ENCODE measurements at regions not wholly inside any gene's neighbourhood (a gene's known extent, or its start where the extent isn't known, plus 50 kb on each side); places are given as distances from the start of the nearest gene placed in this dataset.
"Not testable (repeated sequence)": the region's sequence is repeated elsewhere in the genome, so short reads cannot be mapped to it uniquely, and the experiment has no call there.

DNA sequence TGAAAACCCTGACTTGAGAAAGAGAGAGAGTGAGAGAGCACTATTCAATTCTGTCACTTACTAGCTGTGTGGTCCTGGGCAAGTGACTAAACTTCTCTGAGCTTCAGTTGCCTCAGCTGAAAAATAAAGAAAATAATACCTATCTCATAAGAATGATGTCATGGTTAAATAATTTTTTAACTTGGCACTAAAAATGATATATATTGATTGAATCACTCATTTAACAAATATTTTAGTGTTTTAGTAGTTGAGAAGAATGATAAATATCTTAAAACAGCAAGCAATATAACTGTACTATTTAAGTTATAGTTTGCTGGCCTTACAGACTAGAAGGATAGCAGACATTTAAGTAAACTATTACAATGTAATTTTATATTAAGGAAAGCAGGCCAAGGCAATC lies 764.2 kb downstream of the DIAPH3 start:
- no peak for DNase-seq

DNA sequence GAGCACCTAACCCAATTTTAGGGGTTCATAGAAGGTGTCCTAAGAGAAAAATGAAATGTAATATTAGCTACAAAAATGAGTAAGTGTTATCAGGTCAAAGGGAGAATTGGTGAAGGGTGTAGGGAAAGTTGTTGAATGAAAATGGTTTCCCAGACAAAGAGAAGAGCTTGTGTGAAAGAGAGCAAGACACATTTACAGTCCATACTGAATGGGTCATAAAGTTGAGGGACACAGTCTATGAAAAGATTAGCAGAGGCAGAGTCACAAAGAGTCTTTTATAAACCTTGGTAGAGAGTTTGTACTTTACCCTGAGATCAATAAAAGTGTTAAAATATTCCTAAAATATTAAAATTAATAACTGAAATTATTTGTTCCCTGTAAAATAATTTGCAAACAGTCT lies 759.4 kb downstream of the DIAPH3 start:
- DNase-seq, result no peak

DNA sequence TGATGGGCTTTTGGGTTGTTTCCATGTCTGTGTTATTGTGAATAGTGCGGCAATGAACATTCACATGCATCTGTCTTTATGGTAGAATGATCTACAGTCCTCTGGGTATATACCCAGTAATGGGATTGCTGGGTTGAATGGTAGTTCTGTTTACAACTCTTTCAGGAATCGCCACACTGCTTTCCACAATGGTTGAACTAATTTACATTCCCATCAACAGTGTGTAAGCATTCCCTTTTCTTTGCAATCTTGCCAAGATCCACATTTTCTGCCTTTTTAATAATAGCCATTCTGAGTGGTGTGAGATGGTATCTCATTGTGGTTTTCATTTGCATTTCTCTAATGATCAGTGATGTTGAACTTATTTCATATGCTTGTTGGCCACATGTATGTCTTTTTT lies 756.5 kb downstream of the DIAPH3 start:
- DNase-seq, result not testable (repeated sequence)

DNA sequence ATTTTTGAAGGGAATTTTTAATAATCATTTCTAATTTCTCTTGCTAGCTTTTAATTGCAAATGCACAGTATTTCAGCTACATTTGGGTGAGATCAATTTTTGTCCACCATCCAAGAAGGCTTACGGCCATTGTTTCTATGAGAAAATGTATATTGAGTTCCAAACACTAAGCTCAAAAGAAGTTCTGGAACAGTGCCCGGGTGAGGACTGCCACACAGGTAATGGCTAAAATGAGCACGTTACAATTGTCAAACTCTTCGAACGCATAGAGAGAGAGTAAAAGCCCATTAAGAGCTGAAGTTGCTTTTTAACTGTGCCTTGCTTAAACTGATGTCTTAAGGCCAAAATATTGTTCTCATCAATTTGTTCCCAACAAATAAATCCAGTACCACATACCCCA lies 755.0 kb downstream of the DIAPH3 start:
- DNase-seq, result no peak

DNA sequence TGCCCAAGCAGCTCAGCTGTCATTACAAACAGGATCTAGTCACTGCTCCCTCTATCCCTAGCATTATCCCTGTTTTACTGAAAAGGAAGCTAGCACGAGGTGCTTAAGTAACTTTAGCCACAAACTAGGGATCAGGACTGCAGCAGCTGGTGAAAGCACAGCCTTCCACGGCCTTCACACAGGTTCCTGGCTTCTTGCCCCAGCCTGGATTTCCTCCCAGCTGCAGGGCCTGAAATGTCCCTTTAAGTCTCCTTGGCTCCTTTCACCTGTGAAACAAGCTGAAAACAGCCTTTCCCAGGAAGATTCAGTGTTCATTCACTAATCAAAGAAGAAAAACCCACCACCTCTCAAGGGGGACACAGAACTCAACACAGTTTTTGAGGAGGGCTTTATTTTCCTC lies 754.5 kb downstream of the DIAPH3 start:
- DNase-seq, result peak in 24 of 51 donors; percentile 0 to 47 (median 14)

DNA sequence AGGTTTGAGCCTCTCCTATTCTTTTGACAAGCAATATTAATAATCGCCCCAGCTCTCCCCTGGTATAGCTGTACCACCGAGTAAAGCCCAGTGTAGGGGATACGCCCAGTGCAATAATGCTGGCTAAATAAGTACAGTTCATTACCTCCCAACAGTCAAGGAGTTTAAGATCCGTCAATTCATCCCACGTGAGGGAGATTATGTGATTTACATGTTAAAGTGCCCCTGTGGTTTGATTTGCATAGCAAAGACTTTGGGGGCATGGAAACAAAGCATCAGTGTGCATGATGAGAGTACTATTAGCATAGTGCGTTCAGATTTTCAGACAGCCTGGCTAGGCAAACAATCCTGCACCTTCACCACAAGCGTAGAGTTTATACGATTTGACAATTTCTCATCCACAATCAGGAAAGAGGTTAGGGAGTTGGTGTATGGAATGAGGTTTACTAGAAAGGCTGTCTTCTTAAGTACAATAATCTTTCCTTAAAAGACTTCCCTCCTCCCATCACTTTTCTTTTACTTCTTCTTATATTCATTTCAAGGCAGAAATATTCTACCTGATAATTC lies 754.0 kb downstream of the DIAPH3 start:
- no peak for DNase-seq

DNA sequence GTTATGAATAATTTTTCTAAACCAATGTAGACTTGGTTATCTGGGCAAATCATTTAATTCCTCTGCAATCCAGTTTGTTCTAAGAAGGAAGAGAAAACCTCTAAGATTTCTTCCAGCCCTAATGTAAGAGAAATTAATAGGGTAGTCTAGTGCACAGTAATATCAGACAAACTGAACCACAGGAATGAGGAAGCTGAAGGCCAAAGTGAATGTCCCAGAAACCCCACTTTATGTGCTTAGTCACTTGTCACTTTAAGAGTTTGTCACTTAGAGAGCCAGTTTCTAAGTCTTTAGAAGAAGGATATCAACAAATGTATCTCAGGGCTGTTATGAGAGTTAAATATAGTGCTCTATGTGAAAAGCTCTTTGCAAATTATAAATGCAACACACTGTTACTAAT lies 750.6 kb downstream of the DIAPH3 start:
- no peak for DNase-seq

DNA sequence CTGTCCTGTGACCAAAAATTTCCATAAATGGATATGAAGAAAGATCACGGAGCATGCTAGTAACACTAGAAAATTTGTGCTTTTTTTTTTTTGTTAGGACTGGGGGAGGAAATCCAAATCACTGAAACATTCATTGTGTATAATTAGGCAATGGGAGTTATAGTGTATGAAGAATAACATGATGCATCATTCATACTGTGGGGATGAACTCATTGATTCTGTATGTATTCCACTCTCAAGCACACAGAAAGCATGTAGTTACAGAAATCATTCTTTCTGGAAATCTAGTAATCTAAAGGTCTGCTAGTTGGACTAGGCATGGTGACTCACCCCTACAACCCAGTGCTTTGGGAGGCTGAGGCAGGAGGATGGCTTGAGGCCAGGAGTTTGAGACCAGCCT lies 749.7 kb downstream of the DIAPH3 start:
- DNase-seq, result no peak

DNA sequence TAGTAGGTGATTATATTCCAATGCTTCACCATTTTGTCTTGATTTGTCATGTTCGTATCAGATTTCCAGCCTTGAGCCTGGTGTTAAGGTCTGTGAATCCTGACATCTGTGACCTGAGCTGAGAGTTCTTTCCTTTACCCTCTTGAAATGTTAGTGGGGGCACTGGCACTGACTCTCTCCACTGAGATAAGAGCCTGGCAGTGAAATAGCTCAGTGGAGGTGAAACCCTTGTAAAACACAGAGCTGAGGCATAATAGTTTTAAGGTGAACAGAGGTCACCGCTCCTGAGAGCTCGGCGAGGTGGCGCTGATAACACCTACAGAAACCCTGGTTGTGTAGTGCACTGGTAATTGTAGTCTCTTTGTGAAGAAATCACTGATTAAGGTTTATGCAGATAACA lies 748.2 kb downstream of the DIAPH3 start:
- DNase-seq, result no peak

DNA sequence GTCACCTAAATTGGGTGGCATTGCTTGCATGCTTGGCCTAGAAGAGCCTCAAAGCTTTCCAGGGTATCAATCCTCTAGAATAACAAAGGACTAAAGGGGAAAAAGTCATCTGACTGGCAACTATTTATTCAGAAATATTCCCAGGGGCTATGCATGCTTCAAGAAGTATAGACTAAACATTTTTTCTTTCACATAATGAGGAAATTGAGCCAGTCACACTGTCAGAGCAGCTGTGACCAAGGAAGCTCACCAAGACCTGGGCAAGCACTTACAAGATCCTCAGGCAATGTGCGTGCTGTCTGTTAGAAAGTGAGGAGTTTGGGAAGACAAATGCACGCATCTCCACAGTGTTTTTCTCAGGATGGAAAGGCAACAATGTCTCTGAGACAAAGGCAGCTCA lies 747.2 kb downstream of the DIAPH3 start:
- DNase-seq, result no peak

DNA sequence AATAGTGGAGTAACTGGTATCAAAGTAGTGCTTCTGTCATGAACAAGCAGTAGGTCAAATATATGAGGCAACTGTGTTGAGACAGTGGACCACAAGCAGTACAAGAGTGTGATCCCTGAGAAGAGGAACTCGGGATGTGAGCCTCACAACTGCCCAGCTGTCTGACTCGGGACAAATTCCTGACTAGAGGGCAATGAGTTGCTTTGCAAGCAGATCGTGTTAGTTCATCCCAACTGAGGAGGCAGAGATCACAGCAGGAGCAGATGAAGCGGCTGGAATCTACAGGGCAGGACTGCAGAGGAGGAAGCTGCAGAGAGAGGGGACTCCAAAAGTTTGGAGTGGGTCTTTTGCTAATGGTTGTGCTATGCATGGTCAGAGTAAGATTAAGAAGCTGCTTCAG lies 741.1 kb downstream of the DIAPH3 start:
- no peak for DNase-seq

DNA sequence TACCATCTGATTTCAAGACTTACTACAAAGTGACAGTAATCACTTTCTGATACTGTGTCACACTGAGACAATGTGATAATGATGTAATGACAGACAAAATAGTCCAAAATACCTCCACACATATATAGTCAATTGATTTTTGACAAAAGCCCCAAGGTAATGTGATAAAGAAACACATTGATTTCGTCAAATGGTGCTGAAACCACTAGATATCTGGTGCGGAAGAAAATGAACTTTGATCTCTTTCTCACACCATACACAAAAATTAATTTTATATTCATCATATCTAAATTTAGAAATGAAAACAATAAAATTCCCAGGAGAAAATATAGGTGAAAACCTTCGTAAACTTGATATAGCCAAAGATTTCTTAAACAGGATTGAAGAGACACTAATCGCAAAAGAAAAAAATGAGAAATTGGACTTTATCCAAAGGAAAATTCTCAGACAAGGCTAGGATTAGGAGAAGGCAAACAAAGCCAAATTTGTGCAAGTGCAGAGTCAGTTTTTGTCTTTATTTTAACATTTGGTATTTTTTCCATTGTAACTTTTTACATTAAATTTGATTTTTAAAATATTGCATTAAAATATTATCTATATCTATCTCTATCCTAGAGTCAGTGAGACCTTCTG lies 739.9 kb downstream of the DIAPH3 start:
- DNase-seq, result no peak

DNA sequence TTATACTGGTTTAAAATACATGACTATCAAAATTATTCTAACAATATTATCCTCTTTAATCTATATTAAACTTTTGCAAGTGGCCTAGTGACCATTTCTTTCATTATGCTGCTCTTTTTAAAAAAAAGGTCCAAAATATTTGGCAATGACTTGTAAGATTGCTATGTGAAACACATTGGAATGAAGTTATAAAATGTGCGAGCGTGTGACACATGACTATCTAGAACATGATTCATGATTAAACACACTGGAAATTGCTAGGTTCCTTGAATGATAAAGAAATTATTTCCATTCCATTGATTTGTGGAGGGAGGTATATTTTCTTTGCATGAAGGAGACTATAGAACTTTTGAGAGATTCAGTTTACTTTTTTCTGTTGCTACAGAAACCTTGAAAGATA lies 739.1 kb downstream of the DIAPH3 start:
- no peak for DNase-seq

DNA sequence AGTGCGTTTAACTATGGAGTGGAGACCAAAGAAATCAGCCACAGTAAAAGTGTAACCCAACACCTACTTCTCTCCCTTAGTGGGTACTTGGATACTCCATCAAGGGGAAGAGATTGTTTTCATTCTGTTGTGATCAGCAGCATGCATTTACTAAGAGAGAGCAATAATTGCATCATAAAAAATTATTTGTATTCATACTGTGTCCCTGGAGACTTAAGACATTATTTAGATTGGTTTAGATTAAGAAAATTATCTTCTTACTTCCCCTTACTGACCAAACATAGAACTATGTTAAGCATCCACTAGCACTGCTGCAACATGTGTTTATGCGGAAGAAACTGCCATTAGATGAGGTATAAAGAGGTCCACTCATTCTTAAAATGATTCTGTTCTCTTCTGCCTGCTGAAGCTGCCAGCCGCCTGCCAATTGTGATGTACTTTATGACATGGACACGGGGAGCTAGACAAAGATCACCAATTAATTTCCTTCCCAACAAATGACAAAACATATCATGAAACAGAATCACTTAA lies 738.5 kb downstream of the DIAPH3 start:
- DNase-seq, result no peak

DNA sequence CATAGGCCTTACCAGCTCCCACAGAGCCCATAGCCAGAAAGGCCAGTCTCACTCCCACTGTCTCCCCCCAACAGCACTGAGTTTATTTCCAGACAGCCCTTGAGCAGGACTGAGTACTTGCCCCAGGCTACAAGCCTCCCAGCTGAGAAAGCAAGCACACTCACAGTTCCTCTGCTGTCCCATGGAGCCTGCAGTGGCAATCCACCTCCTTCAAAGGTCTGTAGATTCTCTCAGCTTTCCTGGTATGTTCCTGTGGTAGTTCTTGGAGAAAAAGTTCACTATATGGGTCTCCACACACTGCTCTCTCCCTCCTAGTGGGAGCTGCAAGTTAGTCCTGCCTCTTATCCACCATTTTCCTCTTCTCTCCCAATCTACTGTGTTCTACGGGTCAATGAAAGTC lies 728.7 kb downstream of the DIAPH3 start:
- DNase-seq, result no peak

DNA sequence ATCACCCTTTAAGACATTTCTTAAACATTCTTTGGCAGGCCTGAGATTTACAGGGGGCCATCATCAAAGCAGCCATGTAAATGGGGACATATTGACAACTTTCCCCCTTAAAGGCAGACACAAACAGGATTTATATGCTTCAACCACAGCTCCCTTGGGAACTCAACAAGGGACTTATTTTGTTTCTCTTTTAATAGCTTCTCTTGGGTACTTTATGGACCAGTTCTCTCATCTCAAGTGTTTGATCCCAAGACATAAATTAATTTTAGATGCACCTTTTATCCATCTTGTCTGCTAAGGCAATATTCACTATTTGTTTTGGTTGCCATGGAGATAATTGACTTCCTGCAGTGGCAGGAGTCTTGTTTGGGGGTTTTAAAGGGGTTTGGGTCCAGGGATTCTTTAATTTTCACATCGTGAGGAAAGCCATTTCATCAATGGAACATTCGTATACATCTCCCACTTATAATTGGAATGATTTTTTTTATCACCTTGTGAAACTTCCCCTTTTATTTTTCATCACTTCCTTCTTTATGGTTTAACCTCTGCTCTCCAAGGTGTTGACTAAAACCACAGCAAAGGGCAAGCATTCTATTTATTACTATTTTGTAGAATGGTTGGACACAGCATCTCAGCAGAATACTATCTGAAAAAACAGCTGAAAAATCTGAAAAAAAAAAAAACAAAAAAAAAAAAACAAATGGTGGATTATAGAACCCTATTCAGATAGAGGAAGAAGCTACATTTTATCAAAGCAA lies 726.0 kb downstream of the DIAPH3 start:
- no peak for DNase-seq

DNA sequence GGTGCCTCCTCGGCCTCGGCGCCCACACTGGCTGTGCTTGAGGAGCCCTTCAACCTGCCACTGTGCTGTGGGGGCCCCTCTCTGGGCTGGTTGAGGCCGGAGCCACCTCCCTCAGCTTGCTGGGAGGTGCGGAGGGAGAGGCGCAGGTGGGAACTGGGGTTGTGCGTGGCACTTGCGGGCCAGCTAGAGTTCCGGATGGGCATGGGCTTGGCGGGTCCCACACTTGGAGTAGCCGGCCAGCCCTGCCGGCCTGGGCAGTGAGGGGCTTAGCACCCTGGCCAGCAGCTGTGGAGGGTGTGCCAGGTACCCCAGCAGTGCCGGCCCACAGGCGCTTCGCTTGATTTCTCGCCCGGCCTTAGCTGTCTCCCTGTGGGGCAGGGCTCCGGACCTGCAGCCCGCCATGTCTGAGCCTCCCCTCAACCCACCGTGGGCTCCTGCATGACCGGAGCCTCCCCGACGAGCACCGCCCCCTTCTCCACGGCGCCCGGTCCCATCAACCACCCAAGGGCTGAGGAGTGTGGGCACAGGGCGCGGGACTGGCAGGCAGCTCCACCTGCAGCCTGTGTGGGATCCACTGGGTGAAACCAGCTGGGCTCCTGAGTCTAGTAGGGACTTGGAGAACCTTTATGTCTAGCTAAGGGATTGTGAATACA lies 723.8 kb downstream of the DIAPH3 start:
- DNase-seq, result no peak

DNA sequence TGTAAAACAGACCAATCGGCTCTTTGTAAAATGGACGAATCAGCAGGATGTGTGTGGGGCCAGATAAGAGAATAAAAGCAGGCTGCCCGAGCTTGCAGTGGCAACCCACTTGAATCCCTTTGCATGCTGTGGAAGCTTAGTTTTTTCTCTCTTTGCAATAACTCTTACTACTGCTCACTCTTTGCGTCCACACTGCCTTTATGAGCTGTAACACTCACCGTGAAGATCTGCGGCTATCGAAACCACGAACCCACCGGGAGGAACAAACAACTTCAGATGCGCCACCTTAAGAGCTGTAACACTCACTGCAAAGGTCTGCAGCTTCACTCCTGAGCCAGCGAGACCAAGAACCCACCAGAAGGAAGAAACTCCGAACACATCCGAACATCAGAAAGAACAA lies 722.7 kb downstream of the DIAPH3 start:
- DNase-seq, result not testable (repeated sequence)

DNA sequence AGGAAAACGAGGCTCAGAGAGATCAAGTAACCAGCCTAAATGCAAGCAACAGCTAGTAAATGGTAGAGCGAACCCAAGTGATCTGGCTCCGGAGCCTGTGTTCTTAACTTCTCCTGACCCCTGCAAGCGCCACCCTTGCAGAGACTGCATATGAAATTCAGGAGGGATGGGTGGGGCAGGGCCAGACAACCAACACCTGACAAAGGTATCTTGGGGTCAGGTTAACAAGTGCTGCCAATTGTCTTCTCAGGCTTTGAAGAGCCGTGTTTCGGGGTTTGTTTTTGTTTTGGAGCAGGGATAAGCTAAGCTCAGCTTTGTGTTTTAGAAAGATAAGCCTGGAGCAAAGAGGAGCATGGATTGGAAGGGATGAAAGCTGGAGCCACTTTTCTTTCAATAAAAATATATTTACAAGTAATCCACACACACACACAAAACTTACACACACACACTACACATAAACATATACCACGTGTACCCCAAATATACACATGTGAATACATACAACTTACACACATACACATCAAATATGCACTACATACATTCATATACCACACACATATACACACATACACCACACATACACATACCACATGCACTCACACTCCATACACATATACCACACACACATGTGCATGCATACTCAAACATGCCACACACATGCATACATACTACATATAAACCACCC lies 722.0 kb downstream of the DIAPH3 start:
- DNase-seq, result no peak

DNA sequence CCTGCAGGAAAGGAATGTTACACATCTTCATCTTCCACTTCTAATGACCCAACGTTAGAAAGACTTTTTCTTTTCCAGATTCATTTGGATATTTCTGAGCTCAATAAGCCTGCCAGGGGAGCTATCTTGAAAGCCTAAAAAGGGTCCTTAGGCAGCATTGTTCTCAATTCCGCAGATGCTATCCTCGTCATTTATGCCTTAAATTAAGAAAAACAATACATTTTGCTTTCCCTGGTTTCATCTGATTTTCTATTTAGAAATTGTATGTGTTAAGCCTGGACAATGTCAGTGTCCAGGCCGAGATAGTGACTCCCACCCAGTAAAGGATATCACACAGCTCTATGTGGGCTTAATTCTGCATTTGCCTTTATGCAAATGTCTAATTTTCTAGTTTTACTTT lies 721.3 kb downstream of the DIAPH3 start:
- no peak for DNase-seq

DNA sequence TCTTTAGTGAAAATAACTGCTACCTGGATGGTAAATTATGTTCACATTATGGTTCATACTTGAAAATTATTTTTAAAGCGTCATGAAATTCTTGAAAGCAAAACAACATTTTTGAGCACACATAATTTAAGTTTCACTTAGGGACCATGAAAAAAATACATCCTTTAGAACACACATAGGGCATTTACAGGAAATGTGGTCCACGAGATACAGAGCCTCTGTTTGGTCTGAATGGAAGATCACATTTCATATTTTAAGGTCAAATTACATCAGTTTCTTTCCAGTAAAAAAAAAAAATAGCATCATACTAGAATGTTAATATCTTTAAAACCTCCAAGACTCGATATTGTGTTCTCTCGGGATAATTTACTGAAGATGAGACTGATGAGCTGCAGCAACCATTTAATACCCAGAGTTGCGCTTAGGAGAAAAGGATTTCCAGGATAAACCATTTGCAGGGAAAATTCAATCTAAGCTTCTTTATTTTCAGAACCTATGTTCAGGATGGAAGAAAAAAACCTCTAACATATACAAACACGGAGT lies 720.7 kb downstream of the DIAPH3 start:
- no peak for DNase-seq
